ENCODE measurements at regions not wholly inside any gene's neighbourhood (a gene's known extent, or its start where the extent isn't known, plus 50 kb on each side); places are given as distances from the start of the nearest gene placed in this dataset.

- no peak for DNase-seq
Measured at GRCh38 chr5:21694567-21694966, 1158.6 kb downstream of the CDH12 start.

DNA sequence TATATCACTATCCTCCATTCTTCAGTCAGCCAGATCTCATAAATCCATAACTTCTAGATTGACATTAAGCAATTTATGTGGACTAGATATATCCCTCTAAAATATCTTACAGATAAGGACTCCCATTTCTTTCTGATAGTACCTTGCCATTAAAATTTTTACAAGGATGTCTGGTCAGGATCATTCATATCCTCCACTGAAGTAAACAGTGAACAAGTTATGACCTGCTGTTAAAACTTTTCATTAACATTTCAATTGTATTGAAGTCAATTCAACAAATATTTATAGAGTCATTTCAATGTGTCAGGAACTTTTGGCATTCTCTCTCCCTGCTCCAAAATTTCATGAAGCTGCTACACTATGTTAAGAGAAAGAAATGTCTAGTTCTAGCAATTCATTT, 1159.6 kb downstream of the CDH12 start:
- no peak for DNase-seq

GRCh38 chr5:21689587-21689986, 1163.6 kb downstream of the CDH12 start:
- no peak for DNase-seq

DNA sequence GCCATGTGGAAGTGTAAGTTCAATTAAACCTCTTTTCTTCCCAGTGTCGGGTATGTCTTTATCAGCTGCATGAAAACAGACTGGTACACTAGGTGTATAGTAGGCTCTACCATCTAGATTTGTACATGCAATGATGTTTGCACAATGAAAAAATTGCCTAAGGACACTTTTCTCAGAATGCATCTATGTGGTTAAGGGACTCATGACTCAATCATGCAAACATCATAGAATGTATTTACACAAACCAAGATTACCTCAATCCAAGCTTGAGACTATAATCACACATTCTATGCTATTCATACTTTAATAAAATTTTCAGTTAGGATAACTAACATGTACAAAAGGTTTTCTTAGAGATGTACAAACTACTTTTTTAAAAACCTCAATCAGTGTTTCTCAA, 1164.5 kb downstream of the CDH12 start:
- DNase-seq = no peak

DNA sequence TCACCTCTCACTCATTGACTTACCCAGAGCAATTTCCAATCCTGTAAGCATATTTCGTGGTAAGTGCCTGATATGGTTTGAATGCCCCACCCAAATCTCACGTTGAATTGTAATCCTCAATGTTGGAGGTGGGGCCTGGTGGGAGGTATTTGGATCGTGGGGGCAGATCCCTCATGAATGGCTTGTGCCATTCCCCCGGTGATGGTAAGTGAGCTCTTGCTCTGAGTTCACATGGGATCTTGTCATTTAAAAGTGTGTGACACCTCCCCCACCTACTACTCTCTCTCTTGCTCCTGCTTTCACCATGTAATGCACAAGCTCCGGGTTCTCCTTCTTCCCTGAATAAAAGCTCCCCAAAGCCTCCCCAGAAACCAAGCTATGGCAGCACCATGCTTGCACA, 1165.5 kb downstream of the CDH12 start:
- no peak for DNase-seq

GRCh38 chr5:21686706-21687105, 1166.4 kb downstream of the CDH12 start:
- DNase-seq = no peak

GRCh38 chr5:21685522-21685921, 1167.6 kb downstream of the CDH12 start:
- no peak for DNase-seq

- DNase-seq = no peak
Measured at GRCh38 chr5:21684992-21685391, 1168.2 kb downstream of the CDH12 start.

DNA sequence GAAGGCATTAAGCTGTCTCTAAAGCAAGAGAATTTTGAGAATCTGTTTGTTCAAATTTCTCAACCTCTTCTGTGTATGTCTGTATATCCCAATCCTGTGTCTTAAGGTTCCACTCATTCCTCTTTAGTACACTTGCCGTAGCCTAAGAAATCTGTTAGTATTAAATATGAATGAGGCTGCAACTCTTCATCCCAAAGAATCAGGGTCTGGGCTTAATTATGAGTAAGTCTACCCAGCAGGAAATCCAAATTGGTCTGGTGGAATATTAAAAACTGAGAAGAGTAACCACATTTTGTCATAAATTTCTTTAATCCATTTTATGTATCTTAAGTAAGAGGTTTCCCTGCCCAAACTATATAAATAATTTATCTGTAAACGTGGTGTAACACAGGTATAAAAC, 1171.2 kb downstream of the CDH12 start:
- no peak for DNase-seq

GRCh38 chr5:21680641-21681040, 1172.5 kb downstream of the CDH12 start:
- DNase-seq = no peak

DNA sequence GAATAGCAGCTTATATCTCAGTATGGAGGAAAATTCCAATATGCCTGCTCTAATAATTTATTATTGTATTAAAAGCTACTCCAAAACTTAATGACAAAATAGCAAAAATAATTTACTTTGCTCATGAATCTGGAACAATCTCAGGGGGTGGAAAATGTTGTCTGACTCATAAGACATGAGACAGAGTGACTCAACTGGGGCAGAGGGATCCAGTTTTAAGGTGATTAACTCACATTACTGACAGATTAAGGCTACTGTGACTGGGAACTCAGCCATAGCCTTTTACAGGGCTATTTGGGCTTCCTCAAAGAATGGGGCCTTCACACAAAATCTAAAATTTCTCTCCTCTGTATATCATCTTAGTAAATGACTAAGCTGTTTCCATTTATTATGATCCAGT, 1172.9 kb downstream of the CDH12 start:
- DNase-seq = no peak

DNA sequence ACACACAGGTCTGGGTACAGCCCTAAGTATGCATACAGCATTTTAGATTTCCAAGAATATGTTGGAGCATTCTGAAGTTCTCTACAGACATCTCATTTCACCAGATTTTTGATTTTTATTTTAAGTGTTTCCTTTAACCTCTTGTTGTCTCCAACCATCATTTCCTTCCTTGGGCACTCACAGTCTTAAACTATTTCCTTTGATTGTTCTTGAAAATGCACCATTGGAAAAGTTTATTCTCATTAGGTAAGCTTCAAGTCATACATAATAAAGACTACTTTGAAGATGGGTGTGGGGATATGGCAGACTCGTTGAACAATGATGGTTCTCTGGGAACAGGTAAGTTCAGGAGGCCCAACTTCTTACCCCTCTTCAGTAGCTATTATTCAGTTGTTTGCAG, 1174.6 kb downstream of the CDH12 start:
- no peak for DNase-seq

GRCh38 chr5:21672911-21673310, 1180.2 kb downstream of the CDH12 start:
- no peak for DNase-seq

GRCh38 chr5:21672360-21672759, 1180.8 kb downstream of the CDH12 start:
- no peak for DNase-seq

DNA sequence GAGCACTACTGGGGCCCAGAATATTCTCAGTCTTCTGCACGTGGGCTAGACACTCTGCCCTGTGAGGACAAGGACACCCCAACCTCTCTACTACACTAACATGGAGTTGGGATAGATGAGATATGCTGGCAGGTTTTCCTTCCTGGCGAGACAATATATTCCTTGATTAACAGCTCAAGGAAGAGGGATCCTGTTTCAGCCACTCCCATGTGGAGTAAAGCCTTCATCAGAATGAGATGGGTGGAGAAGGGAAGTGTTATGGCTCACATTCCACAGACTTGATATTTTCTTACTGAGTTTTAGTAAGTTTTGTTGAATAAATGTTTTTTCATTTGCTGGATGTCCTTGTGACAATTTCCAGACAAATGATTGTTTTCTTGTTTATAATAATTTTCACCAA, 1187.6 kb downstream of the CDH12 start:
- DNase-seq = no peak

DNA sequence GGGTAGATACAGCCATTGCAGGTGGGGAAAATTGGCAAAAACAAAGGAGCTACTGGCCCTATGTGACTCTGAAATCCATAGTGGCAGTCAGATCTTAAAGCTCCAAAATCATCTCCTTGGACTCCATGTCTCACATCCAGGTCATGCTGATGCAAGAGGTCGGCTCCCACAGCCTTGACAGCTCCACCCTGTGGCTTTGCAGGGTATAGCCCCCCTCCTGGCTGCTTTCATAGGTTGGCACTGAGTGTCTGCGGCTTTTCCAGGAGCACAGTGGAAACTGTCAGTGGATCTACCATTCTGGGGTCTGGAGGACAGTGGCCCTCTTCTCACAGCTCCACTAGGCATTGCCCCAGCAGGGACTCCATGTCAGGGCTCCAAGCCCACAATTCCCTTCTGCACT, 1190.1 kb downstream of the CDH12 start:
- no peak for DNase-seq

DNA sequence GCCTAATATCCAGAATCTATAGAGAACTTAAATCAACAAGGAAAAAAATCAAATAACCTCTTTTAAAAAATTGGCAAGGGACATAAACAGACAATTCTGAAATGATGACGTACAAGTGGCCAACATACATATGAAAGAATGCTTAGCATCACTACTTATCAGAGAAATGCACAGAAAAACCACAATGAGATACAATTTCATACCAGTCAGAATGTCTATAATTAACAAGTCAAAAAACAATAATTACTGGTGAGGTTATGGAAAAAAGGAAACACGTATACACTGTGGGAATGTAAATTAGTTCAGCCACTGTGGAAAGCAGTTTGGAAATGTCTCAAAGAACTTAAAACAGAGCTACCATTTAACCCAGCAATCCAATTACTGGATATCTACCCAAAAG, 1192.0 kb downstream of the CDH12 start:
- no peak for DNase-seq

- no peak for DNase-seq
Measured at GRCh38 chr5:21654556-21654955, 1198.6 kb downstream of the CDH12 start.

- DNase-seq = no peak
Measured at GRCh38 chr5:21649969-21650368, 1203.2 kb downstream of the CDH12 start.

- no peak for DNase-seq
Measured at GRCh38 chr5:21646469-21646868, 1206.7 kb downstream of the CDH12 start.

- no peak for DNase-seq
Measured at GRCh38 chr5:21644032-21644431, 1209.1 kb downstream of the CDH12 start.

GRCh38 chr5:21642312-21642711, 1210.8 kb downstream of the CDH12 start:
- DNase-seq = no peak

DNA sequence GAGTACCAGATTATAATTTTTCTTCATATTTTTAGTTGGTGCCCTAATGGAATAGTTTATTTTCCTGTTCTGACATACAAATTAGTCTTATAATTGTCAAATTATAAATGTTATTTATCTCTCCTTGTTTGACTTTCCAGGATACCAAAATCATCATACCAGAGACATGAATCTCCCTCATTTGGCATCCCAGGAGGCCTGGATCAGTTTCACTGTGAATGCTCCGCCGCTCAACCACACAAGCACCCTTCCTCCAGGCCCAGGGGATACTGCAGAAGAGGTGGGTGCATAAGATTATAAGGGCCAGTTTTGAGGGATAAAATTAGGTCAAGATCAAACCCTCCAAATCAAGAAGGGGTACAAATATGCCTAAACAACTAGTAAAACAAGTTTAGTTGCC, 1229.3 kb downstream of the CDH12 start:
- DNase-seq = no peak

DNA sequence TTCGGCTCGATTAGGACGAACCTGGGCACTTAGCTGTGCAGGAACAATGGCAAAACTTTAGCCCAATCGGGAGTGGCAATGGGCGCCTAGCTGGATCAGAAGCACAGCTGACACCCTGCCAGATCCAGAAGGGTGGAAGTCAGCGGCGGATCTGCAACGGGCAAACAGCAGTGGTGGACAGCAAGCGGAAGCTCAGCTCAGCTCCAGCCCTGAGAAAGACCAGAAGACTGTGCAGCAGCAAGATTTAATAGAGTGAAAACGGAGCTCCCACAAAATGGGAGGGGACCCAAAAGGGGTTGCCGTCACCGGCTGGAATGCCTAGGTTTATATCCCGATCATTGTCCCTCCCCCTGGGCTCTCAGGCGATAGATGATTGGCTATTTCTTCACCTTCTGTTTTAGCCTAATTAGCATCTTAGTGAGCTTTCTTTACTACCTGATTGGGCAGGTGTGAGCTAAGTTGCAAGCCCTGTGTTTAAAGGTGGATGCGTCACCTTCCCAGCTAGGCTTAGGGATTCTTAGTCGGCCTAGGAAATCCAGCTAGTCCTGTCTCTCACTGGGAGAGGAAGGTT, 1237.9 kb downstream of the CDH12 start:
- DNase-seq = no peak

DNA sequence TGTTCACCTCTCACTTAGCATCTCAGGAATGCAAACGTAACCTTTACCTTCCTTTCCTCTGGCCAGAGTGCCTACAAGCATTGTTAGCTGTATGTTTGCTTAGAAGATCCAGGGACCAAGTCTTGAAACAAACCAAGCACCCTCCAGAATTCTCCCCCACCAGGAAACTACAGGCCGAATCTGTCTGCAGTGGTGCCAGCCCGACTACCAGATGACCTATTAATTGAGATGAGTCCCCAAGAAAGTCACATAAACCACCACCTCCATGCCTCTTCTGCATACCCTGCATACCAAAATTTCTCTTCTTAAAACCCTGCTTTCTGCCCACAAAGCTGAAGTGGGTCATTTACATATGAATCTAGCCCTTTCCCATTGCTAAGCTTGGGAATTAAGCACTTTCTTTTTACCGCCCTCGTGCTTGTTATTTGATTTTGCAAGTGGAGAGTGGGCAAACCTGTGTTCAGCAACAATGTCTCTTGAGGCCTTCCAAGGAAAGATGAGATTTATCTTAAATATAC, 1239.1 kb downstream of the CDH12 start:
- DNase-seq = no peak

DNA sequence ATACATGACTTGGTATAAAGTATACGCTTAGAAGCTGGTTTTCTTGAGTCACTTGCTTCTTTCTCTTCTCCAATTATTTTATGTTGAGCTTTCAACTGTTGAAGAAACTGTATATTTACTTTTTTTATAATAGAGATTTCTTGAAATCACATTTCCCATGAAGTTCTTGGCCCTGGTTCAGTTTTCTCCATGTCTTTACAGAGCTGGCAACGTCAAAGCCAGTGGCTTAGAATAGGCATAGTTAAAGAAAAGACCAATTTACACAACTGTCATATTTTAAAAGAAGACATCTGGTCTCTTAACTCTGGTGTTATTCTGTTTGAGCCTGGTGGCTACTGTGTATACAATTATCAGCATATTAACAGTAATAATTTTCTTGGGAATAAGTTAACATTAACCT, 1249.3 kb downstream of the CDH12 start:
- DNase-seq = no peak

Measured in stimulated activated CD4-positive, alpha-beta T cell treated with anti-CD3 and anti-CD28 coated beads, Interleukin-15, amount 100 ng/mL, for 24 hours (primary cell).